ENCODE measurements at regions not wholly inside any gene's neighbourhood (a gene's known extent, or its start where the extent isn't known, plus 50 kb on each side); places are given as distances from the start of the nearest gene placed in this dataset.

DNA sequence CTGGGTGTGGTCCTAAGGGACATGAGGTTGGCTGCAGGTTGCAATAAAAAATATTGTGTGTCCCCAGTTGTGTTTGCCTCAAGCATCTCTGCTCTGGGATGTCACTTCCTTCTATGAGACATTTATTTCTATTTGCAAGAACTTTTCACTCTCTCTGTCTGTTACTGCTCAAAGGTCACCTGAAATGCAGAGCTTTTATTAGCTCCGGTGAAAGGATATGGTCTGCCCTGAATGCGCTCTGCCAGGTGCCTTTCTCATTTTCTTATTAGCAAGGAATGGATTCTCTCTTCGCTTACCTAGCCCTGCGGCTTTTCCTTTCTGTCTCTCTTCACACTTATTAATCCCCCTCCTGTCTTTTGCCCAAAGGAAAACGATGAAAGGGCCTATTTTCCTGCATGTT is 526.1 kb downstream of the TMEM38B start:
- Histone ChIP-seq H3K14ac (ENCODE audit: insufficient read length) (no peak overlapping the region), H2BK15ac (ENCODE audit: low read length) (no peak overlapping the region), H3K4ac (replicated peaks; ENCODE audit: insufficient read length, low read depth, low read length) (no peak overlapping the region), H2BK20ac (ENCODE audit: low read length) (no peak overlapping the region), H3K9ac (replicated peaks in 1 of 4; ENCODE audit: extremely low read depth in 1 of 4, low read depth in 3 of 4, low read length in 3 of 4) (no peak overlapping the region), H3K27me3 (replicated peaks in 1 of 4; ENCODE audit: control insufficient read depth in 3 of 4, extremely low read depth in 1 of 4, insufficient read depth in 3 of 4, low read length in 3 of 4) (no peaks in the 10 kb centered on the region), H3K79me1 (ENCODE audit: low read depth, low read length) (no peaks in the 10 kb centered on the region), H2BK12ac (ENCODE audit: low read depth, low read length) (no peak overlapping the region), H3K4me3 (ENCODE audit: extremely low read depth in 1 of 4, insufficient read depth in 2 of 4, low read depth in 3 of 4, low read length in 4 of 4) (no peak overlapping the region), H4K91ac (replicated peaks; ENCODE audit: insufficient read length, low read length) (no peak overlapping the region), H4K20me1 (replicated peaks in 1 of 2; ENCODE audit: control insufficient read depth in 1 of 2, insufficient read depth in 2 of 2, low read length in 2 of 2) (no peaks in the 10 kb centered on the region), H3K4me2 (ENCODE audit: insufficient read depth in 1 of 2, low read depth in 2 of 2, low read length in 2 of 2) (no peak overlapping the region), H3K9me3 (ENCODE audit: insufficient read depth in 2 of 2, low read depth in 1 of 2, low read length in 1 of 2) (no peaks in the 10 kb centered on the region), H3K79me2 (ENCODE audit: control insufficient read depth in 1 of 2, insufficient read depth in 2 of 2, low read length in 2 of 2) (no peaks in the 10 kb centered on the region), H3K23me2 (ENCODE audit: low read depth, low read length) (no peaks in the 10 kb centered on the region), H2AK5ac (ENCODE audit: low read depth, low read length) (no peak overlapping the region), H3K27ac (ENCODE audit: low read depth, low read length) (no peak overlapping the region), H3K56ac (replicated peaks; ENCODE audit: insufficient read length, low read depth, low read length) (no peak overlapping the region), H2BK5ac (ENCODE audit: low read depth, low read length) (no peak overlapping the region), H3K36me3 (ENCODE audit: control insufficient read depth in 2 of 4, insufficient read depth in 4 of 4, low read length in 3 of 4) (no peaks in the 10 kb centered on the region), H2AFZ (ENCODE audit: low read length) (no peak overlapping the region), H3K23ac (ENCODE audit: insufficient read length) (no peak overlapping the region), H2BK120ac (replicated peaks; ENCODE audit: low read depth, low read length) (no peak overlapping the region), H3K18ac (ENCODE audit: extremely low read depth, low read length) (no peak overlapping the region), H4K8ac (ENCODE audit: extremely low read depth, insufficient read depth, low read length) (no peak overlapping the region), H4K5ac (ENCODE audit: insufficient read length, low read depth, low read length) (no peak overlapping the region), H3K4me1 (replicated peaks in 1 of 4; ENCODE audit: control insufficient read depth in 3 of 4, insufficient read depth in 4 of 4, low read length in 3 of 4) (no peaks in the 10 kb centered on the region)
- POLR2A ChIA-PET (ENCODE audit: partially characterized antibody), result no interaction called here
- DNase-seq (ENCODE audit: low read depth in 1 of 2, low spot score in 2 of 2) (no peak), FAIRE-seq (no peak)
- TF ChIP-seq CTBP2 (IDR thresholded peaks at IDR 0.05; ENCODE audit: borderline replicate concordance, insufficient read depth, insufficient read length, low read length), result no peak
- TF ChIP-seq, protein P1, sequence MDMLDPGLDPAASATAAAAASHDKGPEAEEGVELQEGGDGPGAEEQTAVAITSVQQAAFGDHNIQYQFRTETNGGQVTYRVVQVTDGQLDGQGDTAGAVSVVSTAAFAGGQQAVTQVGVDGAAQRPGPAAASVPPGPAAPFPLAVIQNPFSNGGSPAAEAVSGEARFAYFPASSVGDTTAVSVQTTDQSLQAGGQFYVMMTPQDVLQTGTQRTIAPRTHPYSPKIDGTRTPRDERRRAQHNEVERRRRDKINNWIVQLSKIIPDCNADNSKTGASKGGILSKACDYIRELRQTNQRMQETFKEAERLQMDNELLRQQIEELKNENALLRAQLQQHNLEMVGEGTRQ (IDR thresholded peaks at IDR 0.05; ENCODE audit: low read length), result no peak
- TF ChIP-seq TBP (IDR thresholded peaks at IDR 0.05; ENCODE audit: low read depth, low read length), result no peak
- TF ChIP-seq SRF (IDR thresholded peaks at IDR 0.05; ENCODE audit: low read depth, low read length), result no peak
- TF ChIP-seq SIN3A (conservative IDR thresholded peaks at IDR 0.05 in 1 of 2, IDR thresholded peaks at IDR 0.05 in 1 of 2; ENCODE audit: low read depth in 1 of 2, low read length in 2 of 2), result no peak
- no peak for TF ChIP-seq BACH1 (IDR thresholded peaks at IDR 0.05; ENCODE audit: low read length)
- no peak for TF ChIP-seq YY1 (IDR thresholded peaks at IDR 0.05; ENCODE audit: low read depth, low read length)
- no peak for TF ChIP-seq SIRT6 (IDR thresholded peaks at IDR 0.05; ENCODE audit: low read length)
- TF ChIP-seq BCL11A (IDR thresholded peaks at IDR 0.05; ENCODE audit: low read depth in 2 of 2, low read length in 2 of 2), result no peak
- no peak for TF ChIP-seq POLR2A (IDR thresholded peaks at IDR 0.05; ENCODE audit: control extremely low read depth in 1 of 2, low read depth in 2 of 2, low read length in 2 of 2)
- no peak for TF ChIP-seq SUZ12 (IDR thresholded peaks at IDR 0.05; ENCODE audit: low read length)
- no peak for TF ChIP-seq SP1 (IDR thresholded peaks at IDR 0.05; ENCODE audit: low read depth, low read length)
- no peak for TF ChIP-seq SP2 (IDR thresholded peaks at IDR 0.05; ENCODE audit: low read length)
- CTCF ChIA-PET (ENCODE audit: partially characterized antibody), result interaction anchor here (1.1 kb wide), 1 partner anchor 50 kb away, joined by 3 read pairs; no protein-coding TSS in a partner anchor
- 91% methylated on average over 5 of the region's 5 CpGs; no CpG with 5 or more reads in 1 of the 2 experiments for WGBS, 2 experiments (ENCODE audit: extremely low coverage in 1 of 2, insufficient coverage in 1 of 2, insufficient read length in 1 of 2, insufficient replicate concordance in 2 of 2, low coverage in 1 of 2, low lambda C conversion rate in 2 of 2, missing lambda C conversion rate in 1 of 2)

All from H1 (cell line).